ENCODE measurements at regions not wholly inside any gene's neighbourhood (a gene's known extent, or its start where the extent isn't known, plus 50 kb on each side); places are given as distances from the start of the nearest gene placed in this dataset.

DNA sequence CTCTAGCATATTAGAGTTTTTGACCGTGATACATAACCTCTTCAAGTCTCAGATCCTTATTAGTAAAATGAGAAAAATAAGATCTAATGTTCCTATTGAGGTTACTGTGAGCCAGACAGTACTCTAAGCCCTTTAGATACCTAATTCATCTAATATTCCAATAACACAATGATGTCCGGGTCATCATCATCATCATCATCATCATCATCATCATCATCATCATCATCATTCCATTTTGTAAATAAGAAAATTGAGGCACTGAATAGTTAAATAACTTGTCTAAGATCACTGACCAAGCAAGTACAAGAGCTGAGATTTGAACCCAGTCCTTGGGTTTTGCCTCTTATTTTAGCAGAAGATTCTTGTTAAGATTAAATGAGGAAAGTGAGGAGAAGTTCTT lies 643.0 kb downstream of the HDGFL1 start:
- TF ChIP-seq, protein P1, sequence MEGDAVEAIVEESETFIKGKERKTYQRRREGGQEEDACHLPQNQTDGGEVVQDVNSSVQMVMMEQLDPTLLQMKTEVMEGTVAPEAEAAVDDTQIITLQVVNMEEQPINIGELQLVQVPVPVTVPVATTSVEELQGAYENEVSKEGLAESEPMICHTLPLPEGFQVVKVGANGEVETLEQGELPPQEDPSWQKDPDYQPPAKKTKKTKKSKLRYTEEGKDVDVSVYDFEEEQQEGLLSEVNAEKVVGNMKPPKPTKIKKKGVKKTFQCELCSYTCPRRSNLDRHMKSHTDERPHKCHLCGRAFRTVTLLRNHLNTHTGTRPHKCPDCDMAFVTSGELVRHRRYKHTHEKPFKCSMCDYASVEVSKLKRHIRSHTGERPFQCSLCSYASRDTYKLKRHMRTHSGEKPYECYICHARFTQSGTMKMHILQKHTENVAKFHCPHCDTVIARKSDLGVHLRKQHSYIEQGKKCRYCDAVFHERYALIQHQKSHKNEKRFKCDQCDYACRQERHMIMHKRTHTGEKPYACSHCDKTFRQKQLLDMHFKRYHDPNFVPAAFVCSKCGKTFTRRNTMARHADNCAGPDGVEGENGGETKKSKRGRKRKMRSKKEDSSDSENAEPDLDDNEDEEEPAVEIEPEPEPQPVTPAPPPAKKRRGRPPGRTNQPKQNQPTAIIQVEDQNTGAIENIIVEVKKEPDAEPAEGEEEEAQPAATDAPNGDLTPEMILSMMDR (IDR thresholded peaks at IDR 0.05; ENCODE audit: borderline replicate concordance, extremely low read depth, low read length, poor library complexity, severe bottlenecking) = no peak
- TF ChIP-seq EZH2 (IDR thresholded peaks at IDR 0.05; ENCODE audit: borderline replicate concordance, low read depth, low read length, severe bottlenecking) = no peak

Measured in DND-41 (cell line).